Left renal pelvis (tissue), 4 donors: ENCODE measurements at regions not wholly inside any gene's neighbourhood (a gene's known extent, or its start where the extent isn't known, plus 50 kb on each side); places are given as distances from the start of the nearest gene placed in this dataset.
"Not testable (repeated sequence)": the region's sequence is repeated elsewhere in the genome, so short reads cannot be mapped to it uniquely, and the experiment has no call there.

Experiments used
- DNase-seq, 4 donors: peaks; one replicate each; pipeline ENCODE4 v3.0.0-alpha.2; 2013; ENCODE audit warnings: low read depth in 4 of 4, low spot score in 3 of 4

- DNase-seq = no peak
These were observed 361.0 kb upstream of the PCSK5 start for GRCh38 chr9:75529463-75529862.

DNA sequence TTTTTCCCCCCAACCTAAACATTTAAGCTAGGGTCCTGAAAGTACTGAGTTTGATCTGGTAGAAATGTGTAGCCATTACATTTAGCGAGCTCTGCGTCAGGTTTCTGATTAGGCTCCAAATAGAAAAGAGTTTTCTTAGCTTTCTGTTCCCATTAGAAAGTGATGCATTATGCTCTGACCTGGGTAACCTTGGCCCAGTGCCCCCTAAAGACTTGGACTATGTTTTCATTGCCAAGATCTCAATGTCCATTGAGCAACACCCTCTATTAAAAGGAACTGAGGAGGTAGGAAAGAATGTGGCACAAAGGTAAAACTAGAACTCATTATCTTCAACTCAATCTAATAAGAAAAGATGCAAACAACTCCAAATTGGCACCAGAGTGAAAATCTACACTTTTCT, 358.9 kb upstream of the PCSK5 start:
- DNase-seq = no peak

GRCh38 chr9:75532233-75533050, 358.0 kb upstream of the PCSK5 start:
- no peak for DNase-seq

DNA sequence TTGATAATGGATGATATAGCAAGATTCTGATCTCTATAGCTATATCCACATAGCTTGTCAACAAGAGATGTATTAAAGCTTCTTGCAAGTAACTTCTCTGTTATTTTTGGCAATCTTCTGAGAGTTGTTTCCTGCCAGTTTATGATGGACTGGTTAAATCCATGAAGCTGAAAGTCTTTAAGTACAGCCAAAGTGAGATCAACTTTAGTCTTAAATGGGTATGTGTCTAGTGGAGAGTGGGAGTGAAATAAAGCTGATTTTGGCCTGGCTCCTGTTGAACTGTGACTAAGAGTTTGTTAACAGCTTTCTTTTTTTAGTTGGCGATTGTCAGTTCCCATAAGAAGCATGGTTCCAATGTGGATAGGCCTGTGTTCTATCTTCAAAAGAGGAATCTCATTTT, 350.9 kb upstream of the PCSK5 start:
- DNase-seq = no peak

DNA sequence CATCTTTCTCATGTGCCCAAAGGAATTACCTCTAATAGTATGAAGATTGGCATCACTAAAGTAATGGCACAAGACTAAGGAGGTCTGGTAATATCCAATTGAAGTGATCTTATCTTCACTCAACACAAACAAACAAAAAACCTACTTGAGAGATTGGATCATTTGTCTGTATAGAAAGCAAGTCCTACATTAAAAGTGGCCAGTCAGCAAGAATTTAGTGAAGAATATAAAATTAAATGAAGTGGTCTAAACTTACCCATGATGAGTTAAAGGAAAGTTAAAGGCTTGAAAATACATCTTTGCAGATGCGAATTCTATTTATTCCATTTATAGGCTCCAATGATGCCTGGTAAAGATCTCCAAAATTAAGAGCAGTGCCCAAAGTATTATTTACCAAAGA, 350.3 kb upstream of the PCSK5 start:
- no peak for DNase-seq

DNA sequence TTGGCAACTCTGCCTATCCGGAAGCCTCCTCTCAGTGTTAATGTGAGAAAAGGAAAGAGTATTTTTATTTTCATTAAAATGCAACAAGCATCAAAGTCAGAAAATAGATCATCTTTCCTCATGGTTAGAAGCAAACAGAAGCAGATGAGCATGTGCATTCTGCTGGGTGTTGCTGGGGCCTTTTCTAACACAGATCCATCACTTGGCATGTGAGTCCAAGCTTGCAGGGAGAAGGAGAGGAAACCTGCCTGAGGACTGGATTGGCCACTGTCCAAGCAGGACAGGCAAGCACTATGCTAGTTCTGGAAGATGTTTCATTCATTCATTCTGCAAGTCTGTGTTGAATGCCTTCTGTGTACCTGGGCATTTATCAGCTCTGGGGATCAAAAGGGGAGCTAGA, 348.7 kb upstream of the PCSK5 start:
- DNase-seq = no peak

DNA sequence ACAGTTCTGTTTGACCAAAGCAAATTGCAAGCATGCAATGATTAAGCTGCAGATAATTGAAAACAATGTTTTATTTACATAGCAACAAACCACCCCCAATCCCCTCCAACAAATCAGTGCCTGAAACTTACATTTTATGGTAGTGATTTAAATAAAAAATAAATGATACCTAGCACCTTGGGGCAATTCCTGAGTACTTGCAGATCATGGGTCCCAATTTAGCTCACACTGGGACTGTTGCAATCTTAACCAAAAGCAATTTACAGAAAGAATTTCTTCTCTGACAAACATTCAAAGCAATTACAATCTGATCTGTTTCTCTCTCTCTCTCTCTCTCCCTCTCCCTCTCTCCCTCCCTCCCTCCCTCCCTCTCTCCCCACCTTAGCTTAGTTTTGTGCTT, 345.7 kb upstream of the PCSK5 start:
- DNase-seq = no peak

- no peak for DNase-seq
These were observed 345.2 kb upstream of the PCSK5 start for GRCh38 chr9:75545287-75545686.

GRCh38 chr9:75548871-75549270, 341.6 kb upstream of the PCSK5 start:
- DNase-seq = no peak

GRCh38 chr9:75551861-75552260, 338.6 kb upstream of the PCSK5 start:
- no peak for DNase-seq

GRCh38 chr9:75552941-75553340, 337.5 kb upstream of the PCSK5 start:
- no peak for DNase-seq

GRCh38 chr9:75566813-75567212, 323.7 kb upstream of the PCSK5 start:
- DNase-seq = not testable (repeated sequence)

- DNase-seq = no peak
These were observed 319.9 kb upstream of the PCSK5 start for GRCh38 chr9:75570538-75570937.

- DNase-seq = no peak
These were observed 315.9 kb upstream of the PCSK5 start for GRCh38 chr9:75574569-75574968.

- DNase-seq = no peak
These were observed 307.6 kb upstream of the PCSK5 start for GRCh38 chr9:75582870-75583269.

DNA sequence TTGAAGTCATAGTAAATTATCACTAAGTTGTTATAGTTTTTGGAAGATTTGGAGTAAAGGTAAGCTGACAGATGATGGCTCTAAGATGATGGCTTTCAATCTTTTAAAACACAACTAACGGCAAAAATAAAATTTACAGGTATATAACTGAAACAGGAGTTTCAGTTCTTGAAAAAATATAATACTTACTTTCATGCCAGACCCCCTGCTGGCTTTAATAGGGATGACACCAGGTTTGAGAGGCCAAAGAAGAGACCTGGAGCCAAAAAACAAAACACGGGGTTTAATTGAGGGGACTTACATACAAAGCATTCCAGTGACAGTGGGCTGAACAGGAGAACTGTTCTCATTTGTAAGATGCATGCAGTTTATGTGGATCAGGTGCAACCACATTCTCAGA, 301.7 kb upstream of the PCSK5 start:
- no peak for DNase-seq

GRCh38 chr9:75589497-75589896, 301.0 kb upstream of the PCSK5 start:
- no peak for DNase-seq

- DNase-seq = no peak
These were observed 298.5 kb upstream of the PCSK5 start for GRCh38 chr9:75591972-75592371.

- no peak for DNase-seq
These were observed 297.9 kb upstream of the PCSK5 start for GRCh38 chr9:75592586-75592985.

GRCh38 chr9:75593920-75594319, 296.6 kb upstream of the PCSK5 start:
- no peak for DNase-seq

- DNase-seq = no peak
These were observed 291.3 kb upstream of the PCSK5 start for GRCh38 chr9:75599126-75599525.

DNA sequence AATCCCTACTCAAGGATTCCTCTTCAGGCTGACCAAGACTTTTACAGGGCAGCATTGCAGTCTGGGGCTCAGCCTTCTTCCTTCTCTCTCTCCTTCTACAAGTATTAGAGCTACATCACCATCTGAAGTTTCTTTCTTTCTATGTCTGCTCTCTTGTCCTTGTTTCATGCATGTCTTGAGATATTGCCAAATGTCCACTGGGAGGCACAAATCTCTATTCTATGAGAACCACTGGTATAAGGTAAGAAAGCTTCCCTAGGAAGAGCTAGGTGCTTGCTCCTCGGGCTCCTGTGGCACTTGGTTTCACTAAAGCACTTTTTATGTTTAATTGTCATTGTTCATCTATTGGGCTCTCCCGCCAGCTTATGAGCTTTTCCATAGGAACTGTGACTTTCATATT, 289.2 kb upstream of the PCSK5 start:
- DNase-seq = no peak

DNA sequence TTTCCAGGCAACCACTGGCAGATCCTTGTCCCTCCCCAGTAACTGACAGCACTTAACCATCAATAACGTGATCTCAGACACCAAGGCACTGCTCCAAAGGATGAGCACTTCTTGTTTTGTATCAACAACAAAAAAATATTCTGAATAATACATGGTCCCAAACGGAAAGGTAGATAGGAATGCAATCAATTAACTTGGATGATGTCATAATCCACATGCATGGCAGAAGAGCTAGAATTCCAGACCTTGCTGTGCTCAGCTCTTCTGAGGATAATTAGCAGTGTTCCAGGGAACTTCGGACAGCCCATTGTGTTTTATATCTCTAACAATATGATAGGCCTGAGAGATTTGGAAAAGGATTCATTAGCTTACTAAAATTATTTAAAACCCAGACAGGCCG, 288.4 kb upstream of the PCSK5 start:
- no peak for DNase-seq
